ENCODE measurements at regions not wholly inside any gene's neighbourhood (a gene's known extent, or its start where the extent isn't known, plus 50 kb on each side); places are given as distances from the start of the nearest gene placed in this dataset.

DNA sequence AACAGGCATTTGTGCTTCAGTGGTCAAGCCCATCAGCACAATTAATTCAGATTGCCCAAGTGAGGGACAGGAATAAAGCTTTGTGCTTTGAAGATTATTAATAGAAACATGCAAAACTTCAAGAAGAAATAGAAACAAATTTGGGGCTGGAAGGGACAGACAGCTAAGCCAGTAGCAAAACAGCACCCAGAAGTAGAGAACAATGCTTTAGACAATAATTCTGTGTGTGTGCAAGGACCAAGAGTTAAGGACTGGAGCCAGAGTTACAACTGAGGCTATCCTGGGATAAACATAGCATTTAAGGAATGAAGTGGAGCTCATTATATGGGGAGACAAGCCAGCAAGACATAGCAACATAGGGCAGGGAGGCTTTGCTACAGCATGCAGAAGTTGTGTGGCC, 251.9 kb upstream of the DAB1 start:
- Mint-ChIP-seq H3K27me3 (ENCODE audit: low read depth, unreplicated experiment) (peaks cover 4% of the 10 kb centered on the region), H3K36me3 (ENCODE audit: low read depth, unreplicated experiment) (no peaks in the 10 kb centered on the region), H3K27ac (ENCODE audit: unreplicated experiment) (no peak overlapping the region), H3K4me1 (ENCODE audit: low read depth, unreplicated experiment) (no peaks in the 10 kb centered on the region), H3K4me3 (ENCODE audit: unreplicated experiment) (no peak overlapping the region), H3K9me3 (ENCODE audit: unreplicated experiment) (no peaks in the 10 kb centered on the region)
- no peaks in the 10 kb centered on the region for H3K36me3 ChIP-seq (ENCODE audit: insufficient read depth, low read length)
- H3K4me2 ChIP-seq (ENCODE audit: low read length), result no peak overlapping the region
- FAIRE-seq, result no peak
- H3K79me2 ChIP-seq (ENCODE audit: insufficient read depth, low read length), result no peaks in the 10 kb centered on the region
- no peak overlapping the region for H3K4me3 ChIP-seq (ENCODE audit: insufficient read depth, low read depth, low read length)
- H2AFZ ChIP-seq (ENCODE audit: low read depth, low read length), result no peak overlapping the region
- no peak for DNase-seq (ENCODE audit: low read depth)
- no peaks in the 10 kb centered on the region for H3K9me3 ChIP-seq (ENCODE audit: insufficient read depth, low read depth, low read length)
- no peak overlapping the region for H3K27ac ChIP-seq (ENCODE audit: low read depth, low read length)
- H3K4me1 ChIP-seq (ENCODE audit: insufficient read depth, low read length), result no peaks in the 10 kb centered on the region
- H3K9ac ChIP-seq (ENCODE audit: low read length), result no peak overlapping the region
- no peaks in the 10 kb centered on the region for H3K27me3 ChIP-seq (ENCODE audit: insufficient read depth, low read length)
- no peaks in the 10 kb centered on the region for H4K20me1 ChIP-seq (ENCODE audit: insufficient read depth, low read length)
- TF ChIP-seq, protein P1, sequence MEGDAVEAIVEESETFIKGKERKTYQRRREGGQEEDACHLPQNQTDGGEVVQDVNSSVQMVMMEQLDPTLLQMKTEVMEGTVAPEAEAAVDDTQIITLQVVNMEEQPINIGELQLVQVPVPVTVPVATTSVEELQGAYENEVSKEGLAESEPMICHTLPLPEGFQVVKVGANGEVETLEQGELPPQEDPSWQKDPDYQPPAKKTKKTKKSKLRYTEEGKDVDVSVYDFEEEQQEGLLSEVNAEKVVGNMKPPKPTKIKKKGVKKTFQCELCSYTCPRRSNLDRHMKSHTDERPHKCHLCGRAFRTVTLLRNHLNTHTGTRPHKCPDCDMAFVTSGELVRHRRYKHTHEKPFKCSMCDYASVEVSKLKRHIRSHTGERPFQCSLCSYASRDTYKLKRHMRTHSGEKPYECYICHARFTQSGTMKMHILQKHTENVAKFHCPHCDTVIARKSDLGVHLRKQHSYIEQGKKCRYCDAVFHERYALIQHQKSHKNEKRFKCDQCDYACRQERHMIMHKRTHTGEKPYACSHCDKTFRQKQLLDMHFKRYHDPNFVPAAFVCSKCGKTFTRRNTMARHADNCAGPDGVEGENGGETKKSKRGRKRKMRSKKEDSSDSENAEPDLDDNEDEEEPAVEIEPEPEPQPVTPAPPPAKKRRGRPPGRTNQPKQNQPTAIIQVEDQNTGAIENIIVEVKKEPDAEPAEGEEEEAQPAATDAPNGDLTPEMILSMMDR (IDR thresholded peaks at IDR 0.05; ENCODE audit: insufficient read depth, low read depth, low read length), result no peak
- TF ChIP-seq EZH2 (IDR thresholded peaks at IDR 0.05; ENCODE audit: insufficient read depth, low read length), result no peak

DNA sequence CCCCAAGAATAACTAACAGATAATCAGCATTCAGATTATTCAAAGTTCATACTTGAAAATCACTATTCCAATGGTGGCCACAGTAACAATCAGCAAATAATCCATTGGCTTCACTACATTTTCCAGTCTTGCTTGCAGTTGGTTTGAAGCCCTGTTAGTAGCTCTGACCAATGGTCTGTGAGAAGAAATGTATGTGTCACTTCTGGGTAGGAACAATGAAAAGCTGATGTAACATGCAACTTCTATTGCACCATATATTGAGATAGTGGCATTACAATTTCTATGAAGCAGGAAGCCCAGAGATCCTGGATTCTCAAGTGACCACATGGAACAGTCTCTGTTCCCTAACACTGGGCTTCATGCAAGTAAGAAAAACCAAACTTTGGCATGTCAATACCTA, 250.9 kb upstream of the DAB1 start:
- H3K4me1 Mint-ChIP-seq (ENCODE audit: low read depth, unreplicated experiment), result no peaks in the 10 kb centered on the region
- H3K27me3 Mint-ChIP-seq (ENCODE audit: low read depth, unreplicated experiment), result peaks cover 4% of the 10 kb centered on the region
- no peak overlapping the region for H3K9ac ChIP-seq (ENCODE audit: low read length)
- no peak overlapping the region for H3K4me3 Mint-ChIP-seq (ENCODE audit: unreplicated experiment)
- no peak overlapping the region for H3K4me3 ChIP-seq (ENCODE audit: insufficient read depth, low read depth, low read length)
- TF ChIP-seq, protein P1 (IDR thresholded peaks at IDR 0.05; ENCODE audit: insufficient read depth, low read depth, low read length), result no peak
- TF ChIP-seq EZH2 (IDR thresholded peaks at IDR 0.05; ENCODE audit: insufficient read depth, low read length), result no peak
- peak overlapping the region; percentile 55 for H3K27ac Mint-ChIP-seq (ENCODE audit: unreplicated experiment)
- H3K36me3 ChIP-seq (ENCODE audit: insufficient read depth, low read length), result no peaks in the 10 kb centered on the region
- H3K36me3 Mint-ChIP-seq (ENCODE audit: low read depth, unreplicated experiment), result no peaks in the 10 kb centered on the region
- DNase-seq (ENCODE audit: low read depth) (no peak), FAIRE-seq (no peak)
- no peak overlapping the region for H2AFZ ChIP-seq (ENCODE audit: low read depth, low read length)
- no peaks in the 10 kb centered on the region for H3K9me3 ChIP-seq (ENCODE audit: insufficient read depth, low read depth, low read length)
- no peaks in the 10 kb centered on the region for H3K9me3 Mint-ChIP-seq (ENCODE audit: unreplicated experiment)
- no peak overlapping the region for H3K4me2 ChIP-seq (ENCODE audit: low read length)
- H4K20me1 ChIP-seq (ENCODE audit: insufficient read depth, low read length), result no peaks in the 10 kb centered on the region
- H3K4me1 ChIP-seq (ENCODE audit: insufficient read depth, low read length), result no peaks in the 10 kb centered on the region
- no peaks in the 10 kb centered on the region for H3K27me3 ChIP-seq (ENCODE audit: insufficient read depth, low read length)
- no peak overlapping the region for H3K27ac ChIP-seq (ENCODE audit: low read depth, low read length)
- H3K79me2 ChIP-seq (ENCODE audit: insufficient read depth, low read length), result no peaks in the 10 kb centered on the region

DNA sequence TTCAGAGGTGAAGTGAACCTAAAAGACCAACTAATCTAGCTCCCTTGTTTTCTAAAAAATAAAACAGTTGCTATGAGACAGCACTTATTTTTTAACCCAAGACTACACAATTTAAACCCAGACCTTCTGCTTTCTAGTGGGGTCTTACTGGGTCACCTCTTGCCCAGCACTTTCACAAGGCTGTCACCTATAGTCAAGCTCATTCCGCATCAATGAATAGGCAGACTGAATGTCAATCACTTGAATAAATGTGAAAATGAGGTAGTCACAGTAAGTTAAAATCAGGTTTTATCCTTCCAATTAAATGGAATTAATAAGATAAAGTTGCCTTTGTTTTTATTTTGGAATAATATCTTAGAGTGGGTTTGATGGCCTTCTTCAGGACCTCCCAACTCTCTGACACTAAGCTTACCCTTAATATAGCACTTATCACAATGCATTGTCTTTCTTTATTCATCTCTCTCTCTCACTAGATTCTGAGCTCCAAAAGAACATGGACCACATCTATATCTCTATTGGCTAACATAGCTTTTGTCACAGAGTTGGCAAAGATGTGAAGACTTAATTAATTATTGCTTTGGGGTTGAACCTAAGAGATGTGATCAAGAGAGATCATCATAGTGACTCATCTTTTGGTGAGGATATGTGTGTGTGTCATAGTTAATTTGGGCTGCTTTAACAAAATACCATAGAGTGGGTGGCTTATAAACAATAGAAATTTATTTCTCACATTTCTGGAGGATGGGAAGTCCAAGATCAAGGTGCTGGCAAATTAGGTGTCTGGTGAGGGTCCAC, 248.7 kb upstream of the DAB1 start:
- no peak overlapping the region for H3K4me2 ChIP-seq (ENCODE audit: low read length)
- Mint-ChIP-seq H3K27ac (ENCODE audit: unreplicated experiment) (no peak overlapping the region), H3K4me3 (ENCODE audit: unreplicated experiment) (no peak overlapping the region), H3K9me3 (ENCODE audit: unreplicated experiment) (no peaks in the 10 kb centered on the region), H3K36me3 (ENCODE audit: low read depth, unreplicated experiment) (no peaks in the 10 kb centered on the region), H3K4me1 (ENCODE audit: low read depth, unreplicated experiment) (no peaks in the 10 kb centered on the region), H3K27me3 (ENCODE audit: low read depth, unreplicated experiment) (peaks cover 4% of the 10 kb centered on the region)
- H3K27ac ChIP-seq (ENCODE audit: low read depth, low read length), result no peak overlapping the region
- FAIRE-seq (no peak), DNase-seq (ENCODE audit: low read depth) (no peak)
- no peak overlapping the region for H2AFZ ChIP-seq (ENCODE audit: low read depth, low read length)
- H3K4me1 ChIP-seq (ENCODE audit: insufficient read depth, low read length), result no peaks in the 10 kb centered on the region
- no peaks in the 10 kb centered on the region for H3K36me3 ChIP-seq (ENCODE audit: insufficient read depth, low read length)
- H3K27me3 ChIP-seq (ENCODE audit: insufficient read depth, low read length), result no peaks in the 10 kb centered on the region
- no peak overlapping the region for H3K4me3 ChIP-seq (ENCODE audit: insufficient read depth, low read depth, low read length)
- TF ChIP-seq, protein P1 (IDR thresholded peaks at IDR 0.05; ENCODE audit: insufficient read depth, low read depth, low read length), result no peak
- TF ChIP-seq EZH2 (IDR thresholded peaks at IDR 0.05; ENCODE audit: insufficient read depth, low read length), result no peak
- H3K9ac ChIP-seq (ENCODE audit: low read length), result no peak overlapping the region
- no peaks in the 10 kb centered on the region for H3K79me2 ChIP-seq (ENCODE audit: insufficient read depth, low read length)
- no peaks in the 10 kb centered on the region for H3K9me3 ChIP-seq (ENCODE audit: insufficient read depth, low read depth, low read length)
- no peaks in the 10 kb centered on the region for H4K20me1 ChIP-seq (ENCODE audit: insufficient read depth, low read length)

Measured in astrocyte (in vitro differentiated cells and primary cell).